Tibial nerve (tissue), 4 donors: ENCODE measurements at regions not wholly inside any gene's neighbourhood (a gene's known extent, or its start where the extent isn't known, plus 50 kb on each side); places are given as distances from the start of the nearest gene placed in this dataset.

ENCODE experiments used
- DNase-seq, 2 donors: peaks; one replicate each; pipeline ENCODE4 v3.0.0-alpha.2; 2019; ENCODE audit warnings: low spot score in 2 of 2
- H3K27ac ChIP-seq, 4 donors: fragments of 200-600 bp; sonication (generic) in 3 of 4; one replicate each; pipeline ENCODE4 v1.5.1; 2017 to 2019; ENCODE audit warnings: mild to moderate bottlenecking in 1 of 4
- H3K27me3 ChIP-seq, 2 donors: fragments of 200-600 bp; sonication (generic) in 1 of 2; one replicate each; pipeline versions ENCODE4 v1.5.1 to v1.6.0; 2017 to 2019
- H3K36me3 ChIP-seq, 3 donors: fragments of 200-600 bp; sonication (generic); one replicate each; pipeline ENCODE4 v1.5.1; 2018 to 2019
- H3K4me1 ChIP-seq, 4 donors: fragments of 200-600 bp; sonication (generic) in 3 of 4; one replicate each; pipeline ENCODE4 v1.5.1; 2017 to 2019
- H3K4me3 ChIP-seq, 4 donors: fragments of 200-600 bp; sonication (generic) in 3 of 4; one replicate each; pipeline ENCODE4 v1.5.1; 2017 to 2019; ENCODE audit warnings: mild to moderate bottlenecking in 1 of 4, moderate library complexity in 1 of 4
- H3K9me3 ChIP-seq, 4 donors: fragments of 200-600 bp; sonication (generic) in 3 of 4; one replicate each; pipeline ENCODE4 v1.5.1; 2017 to 2019
- CTCF ChIP-seq, 5 experiments: fragments of 200-600 bp in 3 of 5; fragments of 450-650 bp in 2 of 5; sonication (generic) in 3 of 5; IDR thresholded peaks; one replicate each; pipeline ENCODE4 v1.5.1; 2016 to 2019; ENCODE audit warnings: antibody characterized with exemption in 5 of 5, mild to moderate bottlenecking in 3 of 5, moderate library complexity in 2 of 5
- EP300 ChIP-seq, 2 donors: sonication (generic); formaldehyde crosslinking; IDR thresholded peaks; one replicate each; pipeline ENCODE4 v1.6.1; 2017; ENCODE audit warnings: antibody characterized with exemption in 2 of 2, mild to moderate bottlenecking in 1 of 2
- POLR2A ChIP-seq, 2 donors: fragments of 450-650 bp; IDR thresholded peaks; one replicate each; pipeline ENCODE4 v1.6.1; 2017; ENCODE audit warnings: antibody characterized with exemption in 2 of 2, mild to moderate bottlenecking in 2 of 2, moderate library complexity in 2 of 2
- WGBS, 2 donors: methylation state at CpG; one replicate each; pipeline ENCODE4 v1.1.5; 2018; 5-methylcytosine and 5-hydroxymethylcytosine counted together

- TF ChIP-seq EP300 (IDR thresholded peaks at IDR 0.05) (no peak), CTCF (IDR thresholded peaks at IDR 0.05) (no peak), POLR2A (IDR thresholded peaks at IDR 0.05) (no peak)
- no peak overlapping the region for H3K4me3 ChIP-seq
- H3K36me3 ChIP-seq, result no peaks in the 10 kb centered on the region
- no peak for DNase-seq
- WGBS, 2 donors, result 40 to 47% methylated on average over 3 of the region's 3 CpGs
- H3K27ac ChIP-seq, result no peak overlapping the region
- H3K9me3 ChIP-seq, result no peaks in the 10 kb centered on the region
- H3K4me1 ChIP-seq, result no peaks in the 10 kb centered on the region
- H3K27me3 ChIP-seq, result no peaks in the 10 kb centered on the region
Observed at GRCh38 chr7:35494407-35494806, 200.5 kb downstream of the HERPUD2 start.

- Histone ChIP-seq H3K27me3 (no peaks in the 10 kb centered on the region), H3K4me1 (no peaks in the 10 kb centered on the region), H3K4me3 (no peak overlapping the region), H3K27ac (no peak overlapping the region), H3K36me3 (no peaks in the 10 kb centered on the region), H3K9me3 (no peaks in the 10 kb centered on the region)
- TF ChIP-seq EP300 (IDR thresholded peaks at IDR 0.05), result no peak
- TF ChIP-seq CTCF (IDR thresholded peaks at IDR 0.05), result no peak
- TF ChIP-seq POLR2A (IDR thresholded peaks at IDR 0.05), result no peak
- 76 to 81% methylated on average over 19 of the region's 19 CpGs for WGBS, 2 donors
- no peak for DNase-seq
Observed at GRCh38 chr7:35492451-35493175, 202.3 kb downstream of the HERPUD2 start.

GRCh38 chr7:35491233-35491632 is 203.7 kb downstream of the HERPUD2 start:
- H3K4me1 ChIP-seq, result no peaks in the 10 kb centered on the region
- no peak for TF ChIP-seq POLR2A (IDR thresholded peaks at IDR 0.05)
- no peak for TF ChIP-seq CTCF (IDR thresholded peaks at IDR 0.05)

GRCh38 chr7:35487841-35488240 is 207.1 kb downstream of the HERPUD2 start:
- Histone ChIP-seq H3K27me3 (no peaks in the 10 kb centered on the region), H3K4me3 (no peak overlapping the region)

More at GRCh38 chr7:35491233-35491632, 203.7 kb downstream of the HERPUD2 start:
- DNase-seq, result no peak
- H3K4me3 ChIP-seq, result no peak overlapping the region
- H3K27me3 ChIP-seq, result no peaks in the 10 kb centered on the region
- no peaks in the 10 kb centered on the region for H3K36me3 ChIP-seq
- H3K9me3 ChIP-seq, result no peaks in the 10 kb centered on the region
- no peak overlapping the region for H3K27ac ChIP-seq
- 35 to 57% methylated on average over 1 of the region's 1 CpG for WGBS, 2 donors

More at GRCh38 chr7:35487841-35488240, 207.1 kb downstream of the HERPUD2 start:
- no peaks in the 10 kb centered on the region for H3K36me3 ChIP-seq
- H3K9me3 ChIP-seq, result no peaks in the 10 kb centered on the region
- DNase-seq, result no peak
- no peaks in the 10 kb centered on the region for H3K4me1 ChIP-seq
- WGBS, 2 donors, result 80 to 84% methylated on average over 2 of the region's 2 CpGs
- H3K27ac ChIP-seq, result no peak overlapping the region
- TF ChIP-seq CTCF (IDR thresholded peaks at IDR 0.05), result no peak
- TF ChIP-seq EP300 (IDR thresholded peaks at IDR 0.05), result no peak
- no peak for TF ChIP-seq POLR2A (IDR thresholded peaks at IDR 0.05)
